Sciatic nerve (tissue), 2 donors: ENCODE measurements at regions not wholly inside any gene's neighbourhood (a gene's known extent, or its start where the extent isn't known, plus 50 kb on each side); places are given as distances from the start of the nearest gene placed in this dataset.
"Not testable (repeated sequence)": the region's sequence is repeated elsewhere in the genome, so short reads cannot be mapped to it uniquely, and the experiment has no call there.

ENCODE experiments used
- ATAC-seq: fragments of 200-7000 bp; cut with Tn5 transposase; one replicate; pipeline ENCODE4 v1.9.1; 2020; ENCODE audit warnings: mild to moderate bottlenecking, moderate library complexity
- DNase-seq: peaks from one replicate; pipeline ENCODE4 v3.0.0-alpha.2; 2020; ENCODE audit warnings: low spot score
- intact Hi-C: fragments of 100-400 bp; cut with DNase I; formaldehyde crosslinking; loops from one replicate; pipeline ENCODE4 v1.14.2; 2022
- donor health status: DM: no; HTN: no; CAD: no.
- donor health status: DM: no; HTN: no; CAD: no.

- peak; percentile 28 for ATAC-seq
- no peak for DNase-seq
- intact Hi-C loops: no loop called here
Observed at GRCh38 chr4:183808097-183808456, 97.0 kb upstream of the STOX2 start.

- ATAC-seq: peak; percentile 80
- DNase-seq: no peak
- intact Hi-C loops: no loop called here
Observed at GRCh38 chr4:183812567-183812966, 92.5 kb upstream of the STOX2 start.

GRCh38 chr4:183814461-183814860, 90.6 kb upstream of the STOX2 start:
- ATAC-seq (no peak), DNase-seq (no peak)
- intact Hi-C loops: no loop called here

GRCh38 chr4:183816077-183816476, 89.0 kb upstream of the STOX2 start:
- ATAC-seq (no peak), DNase-seq (no peak)
- intact Hi-C loops: no loop called here

DNA sequence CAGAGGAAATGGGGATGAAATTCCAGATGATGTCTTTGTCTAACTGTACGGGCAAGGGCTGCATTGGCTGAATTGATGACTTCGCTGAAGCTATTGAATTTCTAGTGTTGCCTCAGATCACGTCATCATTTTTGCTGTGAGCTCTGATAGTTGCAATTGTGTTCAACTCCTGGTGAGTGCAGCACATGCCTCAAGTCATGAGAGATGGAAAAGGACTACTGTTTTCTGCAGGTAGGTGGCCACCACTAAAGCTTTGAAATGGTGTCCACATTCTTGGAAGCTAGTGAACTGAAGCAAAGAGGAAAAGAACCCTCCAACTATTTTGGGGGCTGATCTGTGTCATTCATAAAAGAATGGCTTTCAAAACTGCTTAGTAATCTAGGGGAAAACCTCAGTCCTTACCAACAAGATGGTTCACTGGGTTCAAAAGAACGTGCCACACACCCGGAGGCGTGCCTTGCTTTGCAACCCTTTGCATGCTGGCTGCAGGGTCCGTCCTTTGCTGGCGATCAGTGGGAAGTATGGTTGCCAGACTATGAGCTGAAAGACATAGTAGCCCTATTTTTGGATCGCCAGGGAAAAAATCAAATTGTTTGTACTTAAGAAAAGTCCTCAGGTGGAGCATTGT, 88.1 kb upstream of the STOX2 start:
- no peak for ATAC-seq
- intact Hi-C loops: no loop called here

GRCh38 chr4:183818591-183818990, 86.5 kb upstream of the STOX2 start:
- intact Hi-C loops, ATAC-seq, DNase-seq: not testable (repeated sequence)

More for the DNA sequence above, 88.1 kb upstream of the STOX2 start:
- no peak for DNase-seq

- DNase-seq: no peak
- intact Hi-C loops: loop anchor here (10.0 kb wide), 1 partner anchor 96 kb away; no protein-coding TSS in a partner anchor
- ATAC-seq: peak; percentile 20
Observed at GRCh38 chr4:183821076-183821853, 83.8 kb upstream of the STOX2 start.

DNA sequence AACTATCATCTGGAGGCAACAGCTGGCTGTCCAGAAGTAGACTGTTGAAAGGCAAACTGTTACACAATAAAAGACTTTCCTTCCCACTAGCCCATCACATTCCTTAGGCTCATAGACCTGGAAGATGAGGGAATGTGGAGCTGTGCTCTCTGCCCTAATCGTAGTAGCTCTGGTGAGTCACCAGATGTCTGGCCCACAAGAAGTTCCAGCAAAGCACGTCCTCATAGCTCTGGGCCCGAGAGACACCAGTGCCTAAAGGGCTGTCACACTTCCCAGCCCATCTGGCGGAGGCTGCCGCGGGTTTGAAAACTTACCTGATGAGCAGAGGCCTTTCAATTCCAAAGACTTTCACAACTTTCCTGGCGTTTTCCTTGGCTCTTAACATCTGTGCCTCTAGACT, 81.7 kb upstream of the STOX2 start:
- intact Hi-C loops: loop anchor here (10.0 kb wide), 1 partner anchor 99 kb away; no protein-coding TSS in a partner anchor
- ATAC-seq (peak; percentile 66), DNase-seq (no peak)

- DNase-seq (no peak), ATAC-seq (no peak)
- intact Hi-C loops: loop anchor here (10.0 kb wide), 1 partner anchor 101 kb away; no protein-coding TSS in a partner anchor
Observed at GRCh38 chr4:183825346-183825745, 79.8 kb upstream of the STOX2 start.

GRCh38 chr4:183826461-183826860, 78.6 kb upstream of the STOX2 start:
- DNase-seq: no peak
- no peak for ATAC-seq
- intact Hi-C loops: loop anchor here (10.0 kb wide), 1 partner anchor 102 kb away; no protein-coding TSS in a partner anchor

DNA sequence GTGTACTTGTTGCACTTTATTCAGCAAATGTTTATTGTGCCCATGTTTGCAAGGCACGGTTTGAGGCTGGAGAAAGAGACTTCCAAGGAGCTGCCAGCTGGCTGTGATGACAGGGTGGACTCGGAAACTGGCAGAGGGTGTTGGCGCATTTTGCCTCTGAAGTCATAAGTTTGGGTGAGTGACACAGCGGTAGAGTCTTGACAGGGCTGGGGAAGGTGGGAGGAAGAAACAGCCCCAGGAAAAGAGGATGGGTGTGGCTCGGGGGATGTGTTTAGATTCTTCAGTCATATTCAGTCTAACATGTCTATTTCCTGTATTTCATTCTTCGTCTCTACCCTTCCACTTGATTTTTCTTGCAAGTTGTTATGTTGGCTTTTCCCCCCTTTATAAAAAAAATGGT, 77.0 kb upstream of the STOX2 start:
- ATAC-seq (no peak), DNase-seq (no peak)
- intact Hi-C loops: loop anchor here (10.0 kb wide), 1 partner anchor 103 kb away; no protein-coding TSS in a partner anchor

- ATAC-seq (no peak), DNase-seq (no peak)
- intact Hi-C loops: loop anchor here (10.0 kb wide), 1 partner anchor 104 kb away; no protein-coding TSS in a partner anchor
Observed at GRCh38 chr4:183828839-183829238, 76.3 kb upstream of the STOX2 start.

GRCh38 chr4:183830438-183830985, 74.6 kb upstream of the STOX2 start:
- intact Hi-C loops: no loop called here
- ATAC-seq (peak; percentile 25), DNase-seq (no peak)

GRCh38 chr4:183831026-183831446, 74.1 kb upstream of the STOX2 start:
- ATAC-seq (peak; percentile 52), DNase-seq (no peak)
- intact Hi-C loops: no loop called here

DNA sequence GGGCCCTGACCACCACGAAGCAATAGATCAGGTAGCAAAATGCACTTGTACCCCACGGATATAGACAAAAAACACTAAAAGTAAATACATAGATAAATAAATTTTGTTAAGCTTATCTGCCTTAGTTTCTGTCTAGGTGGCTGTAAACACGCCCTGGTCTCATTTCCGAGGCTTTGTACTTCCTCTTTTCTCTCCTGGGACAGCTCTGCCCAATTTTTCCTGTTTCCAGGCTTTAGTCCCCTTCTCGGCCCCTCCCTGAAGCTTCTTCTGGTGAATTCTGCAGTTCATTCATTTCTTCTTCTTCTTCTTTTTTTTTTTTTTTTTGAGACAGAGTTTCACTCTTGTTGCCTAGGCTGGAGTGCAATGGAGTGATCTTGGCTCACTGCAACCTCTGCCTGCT, 73.4 kb upstream of the STOX2 start:
- ATAC-seq (no peak), DNase-seq (no peak)
- intact Hi-C loops: no loop called here

DNA sequence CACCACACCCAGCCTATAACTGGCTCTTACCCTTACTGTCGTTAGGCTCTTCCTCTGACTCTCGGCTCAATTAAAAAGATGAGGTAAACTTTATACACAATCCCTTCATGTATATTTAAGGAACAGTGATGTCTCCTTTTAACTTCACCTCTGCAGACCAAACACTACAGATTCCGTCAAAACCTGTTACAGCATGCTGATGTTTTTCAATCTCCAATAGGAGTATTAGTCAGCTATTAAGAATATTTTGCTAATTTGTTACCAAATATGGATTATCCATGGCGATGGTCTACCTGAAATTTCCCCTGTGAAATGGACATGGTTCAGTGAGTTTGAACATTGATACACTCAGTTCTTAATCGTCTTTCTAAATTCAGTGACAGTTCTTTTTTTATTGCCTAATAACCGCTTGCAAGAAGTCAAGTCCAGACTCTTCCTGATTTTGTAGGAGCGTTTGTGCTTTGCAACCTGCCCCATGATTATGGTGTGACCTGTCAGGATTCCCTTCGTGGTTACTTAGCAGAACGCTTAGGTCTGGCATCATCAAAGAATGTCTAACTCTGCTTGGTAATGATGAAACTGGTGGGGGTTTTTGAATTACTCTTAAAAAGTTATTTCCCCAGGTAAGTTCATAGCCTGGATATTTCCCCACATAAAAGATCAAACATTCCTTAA, 72.2 kb upstream of the STOX2 start:
- intact Hi-C loops: no loop called here
- DNase-seq (no peak), ATAC-seq (no peak)

DNA sequence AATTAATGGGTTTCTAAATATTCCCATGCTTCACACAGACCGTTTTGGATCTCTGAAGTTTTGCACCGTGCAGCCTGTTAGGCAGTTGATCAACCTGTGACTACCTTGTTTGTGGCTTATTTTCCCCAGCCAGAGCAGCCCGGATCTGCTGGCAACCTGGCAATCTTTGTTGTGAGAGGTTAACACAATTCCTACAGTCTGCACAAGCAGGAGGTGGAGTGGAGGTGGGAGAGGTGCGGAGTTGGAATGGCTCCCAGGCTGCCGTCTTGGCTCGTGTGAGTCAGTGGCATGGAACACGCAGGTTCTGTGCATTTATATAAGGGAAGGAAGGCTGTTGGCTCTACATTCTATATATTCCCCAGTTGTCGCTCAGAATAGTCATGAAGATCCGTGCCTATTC, 70.9 kb upstream of the STOX2 start:
- no peak for ATAC-seq
- DNase-seq: no peak
- intact Hi-C loops: no loop called here

DNA sequence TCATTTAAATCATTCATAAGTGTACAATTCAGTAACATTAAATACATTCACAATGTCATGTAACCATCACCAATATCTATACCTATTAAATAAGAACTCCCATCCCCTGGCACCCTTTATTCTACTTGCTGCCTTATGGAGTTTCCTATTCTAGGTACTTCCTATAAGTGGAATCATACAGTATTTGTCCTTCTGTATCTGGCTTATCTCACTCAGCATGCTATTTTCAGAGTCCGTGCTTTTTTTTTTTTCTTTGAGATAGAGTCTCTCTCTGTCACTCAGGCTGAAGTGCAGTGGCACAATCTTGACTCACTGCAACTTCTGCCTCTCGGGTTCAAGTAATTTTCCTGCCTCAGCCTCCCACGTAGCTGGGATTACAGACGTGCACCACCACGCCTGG, 67.9 kb upstream of the STOX2 start:
- no peak for DNase-seq
- no peak for ATAC-seq
- intact Hi-C loops: no loop called here

GRCh38 chr4:183838987-183839712, 66.0 kb upstream of the STOX2 start:
- peak; percentile 70 for ATAC-seq

More at GRCh38 chr4:183838987-183839712, 66.0 kb upstream of the STOX2 start:
- DNase-seq: no peak
- intact Hi-C loops: no loop called here
